HepG2 (cell line): ENCODE measurements at regions not wholly inside any gene's neighbourhood (a gene's known extent, or its start where the extent isn't known, plus 50 kb on each side); places are given as distances from the start of the nearest gene placed in this dataset.

Experiments used
- ATAC-seq: fragments of 200-7000 bp; cut with Tn5 transposase; 3 replicates; pipeline ENCODE4 v1.9.1; 2020; ENCODE audit warnings: mild to moderate bottlenecking, moderate library complexity
- BruUV-seq: library from RNA; stranded (reverse); fragments of 400-500 nt; replicated peaks from 2 replicates; lab custom pipeline; 2021; lab: Mats Ljungman, UMichigan
- CTCF ChIA-PET: fragments of 300-600 bp; formaldehyde crosslinking; extraction: SDS; loops from one replicate; lab custom pipeline; 2021; ENCODE audit warnings: low total read pairs, inconsistent platforms, low intra/inter-chr PET ratio; lab: Yijun Ruan, JAX
- POLR2A ChIA-PET: fragments of 350-600 bp; sonication (Branson Sonifier 250); formaldehyde crosslinking; loops from one replicate; lab custom pipeline; 2020; ENCODE audit warnings: antibody characterized with exemption, inconsistent platforms; lab: Yijun Ruan, JAX
- DNase-seq: peaks from one replicate; pipeline ENCODE4 v3.0.0-alpha.2; 2015; ENCODE audit warnings: low spot score
- FAIRE-seq: peaks from 3 replicates; lab custom pipeline; 2011; peaks lifted over from hg19 to GRCh38; lab: Jason Lieb, UNC
- H2AFZ ChIP-seq: one replicate; pipeline ENCODE4 v1.6.1; 2011; ENCODE audit warnings: low read length, inconsistent platforms
- H3K27ac ChIP-seq: fragments of 300-600 bp; 3 replicates; pipeline ENCODE4 v1.8.0; 2011; ENCODE audit warnings: mixed run types, mild to moderate bottlenecking, mixed read lengths, low read length, inconsistent platforms; ENCODE audit not compliant: insufficient read depth; ENCODE audit errors: extremely low read length
- H3K27me3 ChIP-seq, 2 experiments: fragments of 200-600 bp in 1 of 2; 2 replicates in 1 of 2; 3 replicates in 1 of 2; pipeline versions ENCODE4 v1.6.0 to v1.8.0; 2011; ENCODE audit warnings: low read length in 2 of 2, mild to moderate bottlenecking in 2 of 2, moderate library complexity in 2 of 2, inconsistent platforms in 1 of 2; ENCODE audit not compliant: insufficient read depth in 2 of 2, control insufficient read depth in 1 of 2
- H3K36me3 ChIP-seq, 2 experiments: fragments of 200-600 bp in 1 of 2; replicated peaks in 1 of 2; 2 replicates in 1 of 2; 3 replicates in 1 of 2; pipeline versions ENCODE4 v1.5.1 to v1.8.0; 2011; ENCODE audit warnings: low read length in 2 of 2, inconsistent platforms in 1 of 2; ENCODE audit not compliant: insufficient read depth in 2 of 2, control insufficient read depth in 1 of 2
- H3K4me1 ChIP-seq: 2 replicates; pipeline ENCODE4 v1.5.1; 2012; ENCODE audit warnings: low read length, inconsistent platforms; ENCODE audit not compliant: insufficient read depth
- H3K4me2 ChIP-seq: 2 replicates; pipeline ENCODE4 v1.6.0; 2011; ENCODE audit warnings: low read depth, low read length, inconsistent platforms
- H3K4me3 ChIP-seq, 3 experiments: fragments of 200-600 bp in 1 of 3; sonication (generic), shearing (Covaris generic) in 1 of 3; replicated peaks in 1 of 3; 2 replicates each; pipeline ENCODE4 v1.5.1; 2011 to 2016; ENCODE audit warnings: low read length in 3 of 3, inconsistent platforms in 2 of 3, low read depth in 2 of 3, mild to moderate bottlenecking in 2 of 3, control low read depth in 1 of 3, mixed read lengths in 1 of 3; ENCODE audit not compliant: insufficient read depth in 1 of 3
- H3K79me2 ChIP-seq: one replicate; pipeline ENCODE4 v1.6.1; 2011; ENCODE audit warnings: low read length, inconsistent platforms; ENCODE audit not compliant: insufficient read depth
- H3K9ac ChIP-seq: 2 replicates; pipeline ENCODE4 v1.6.0; 2011; ENCODE audit warnings: mild to moderate bottlenecking, low read depth, low read length, inconsistent platforms; ENCODE audit not compliant: insufficient read depth
- H3K9me3 ChIP-seq: 2 replicates; pipeline ENCODE4 v1.5.1; 2012; ENCODE audit warnings: mild to moderate bottlenecking, low read length
- H4K20me1 ChIP-seq: 2 replicates; pipeline ENCODE4 v1.6.0; 2011; ENCODE audit warnings: inconsistent platforms, mild to moderate bottlenecking, low read length, moderate library complexity; ENCODE audit not compliant: insufficient read depth
- CERS6 ChIP-seq: sonication (generic); formaldehyde crosslinking; IDR thresholded peaks from 2 replicates; pipeline ENCODE4 v1.5.0; 2020; ENCODE audit warnings: missing genetic modification reagents
- CHD2 ChIP-seq: IDR thresholded peaks from 2 replicates; pipeline ENCODE4 v1.6.1; 2011; ENCODE audit warnings: low read depth, low read length, improper control_type of control experiment
- DBP ChIP-seq: sonication (generic); formaldehyde crosslinking; IDR thresholded peaks from 2 replicates; pipeline ENCODE4 v1.4.0; 2020; ENCODE audit warnings: missing genetic modification reagents; ENCODE audit errors: not compliant biosample characterization
- DR1 ChIP-seq: sonication (generic); formaldehyde crosslinking; IDR thresholded peaks from 2 replicates; pipeline ENCODE4 v1.8.0; 2021; ENCODE audit warnings: mild to moderate bottlenecking, missing genetic modification reagents, inconsistent platforms
- ELF3 ChIP-seq: IDR thresholded peaks from 2 replicates; pipeline ENCODE4 v1.6.1; 2016; ENCODE audit warnings: missing genetic modification reagents, missing compliant biosample characterization
- ETV5 ChIP-seq: IDR thresholded peaks from 2 replicates; pipeline ENCODE4 v1.6.1; 2018; ENCODE audit warnings: missing biosample characterization, missing genetic modification reagents, inconsistent platforms, borderline replicate concordance
- FOXC1 ChIP-seq: sonication (generic); formaldehyde crosslinking; IDR thresholded peaks from 2 replicates; pipeline ENCODE4 v1.8.0; 2022; ENCODE audit warnings: mild to moderate bottlenecking, missing genetic modification reagents, borderline replicate concordance
- FOXP1 ChIP-seq, 2 experiments: fragments of 450-650 bp in 1 of 2; IDR thresholded peaks; 2 replicates each; pipeline ENCODE4 v1.6.1; 2017 to 2018; ENCODE audit warnings: antibody characterized with exemption in 1 of 2
- KLF11 ChIP-seq: IDR thresholded peaks from 2 replicates; pipeline ENCODE4 v1.6.1; 2016; ENCODE audit warnings: missing compliant biosample characterization
- KLF16 ChIP-seq, 2 experiments: sonication (generic) in 1 of 2; formaldehyde crosslinking in 1 of 2; IDR thresholded peaks; 2 replicates each; pipeline versions ENCODE4 v1.6.1 to v1.8.0; 2016 to 2023; ENCODE audit warnings: missing genetic modification reagents in 2 of 2, missing compliant biosample characterization in 1 of 2
- MTA3 ChIP-seq: sonication (generic); formaldehyde crosslinking; IDR thresholded peaks from 2 replicates; pipeline ENCODE4 v1.4.0; 2020; ENCODE audit warnings: missing genetic modification reagents
- NR3C1 ChIP-seq: sonication (generic); formaldehyde crosslinking; IDR thresholded peaks from 2 replicates; pipeline ENCODE4 v1.4.0; 2020; ENCODE audit warnings: missing genetic modification reagents
- PBX3 ChIP-seq: sonication (generic); formaldehyde crosslinking; IDR thresholded peaks from 2 replicates; pipeline ENCODE4 v1.8.1; 2023; ENCODE audit warnings: missing genetic modification reagents, inconsistent platforms, borderline replicate concordance
- RBM39 ChIP-seq: fragments of 200-400 bp; formaldehyde crosslinking; IDR thresholded peaks from one replicate; pipeline ENCODE4 v1.6.1; 2018; ENCODE audit warnings: antibody characterized with exemption, mild to moderate bottlenecking, low read depth, low read length; ENCODE audit not compliant: poor library complexity, severe bottlenecking
- REPIN1 ChIP-seq: sonication (generic); formaldehyde crosslinking; IDR thresholded peaks from 2 replicates; pipeline ENCODE4 v1.8.0; 2022; ENCODE audit warnings: missing genetic modification reagents, low read depth, mild to moderate bottlenecking, borderline replicate concordance
- SRSF4 ChIP-seq: fragments of 200-400 bp; formaldehyde crosslinking; IDR thresholded peaks from one replicate; pipeline ENCODE4 v1.6.1; 2018; ENCODE audit warnings: mild to moderate bottlenecking, low read depth, low read length, moderate library complexity; ENCODE audit not compliant: poor library complexity, severe bottlenecking
- SRSF9 ChIP-seq: fragments of 200-400 bp; formaldehyde crosslinking; IDR thresholded peaks from 2 replicates; pipeline ENCODE4 v1.6.1; 2018; ENCODE audit warnings: borderline replicate concordance, mild to moderate bottlenecking, low read depth, low read length; ENCODE audit not compliant: insufficient read depth, poor library complexity, severe bottlenecking
- TEAD3 ChIP-seq: optimal IDR thresholded peaks from 2 replicates; pipeline ENCODE3; 2016; ENCODE audit warnings: borderline replicate concordance
- ZBTB44 ChIP-seq: sonication (generic); formaldehyde crosslinking; IDR thresholded peaks from 2 replicates; pipeline ENCODE4 v1.4.0; 2020; ENCODE audit warnings: missing genetic modification reagents
- ZNF607 ChIP-seq: sonication (generic); formaldehyde crosslinking; IDR thresholded peaks from 2 replicates; pipeline ENCODE4 v1.5.1; 2020; ENCODE audit warnings: missing genetic modification reagents, mild to moderate bottlenecking, borderline replicate concordance
- WGBS: methylation state at CpG from one replicate; pipeline ENCODE4 v1.1.6; 2017; ENCODE audit warnings: low lambda C conversion rate; 5-methylcytosine and 5-hydroxymethylcytosine counted together
- in situ Hi-C: cut with HindIII; loops from 2 replicates; pipeline ENCODE4 v1.10.0; 2017; ENCODE audit warnings: low pct_unique_long_range_greater_than_20kb; ENCODE audit not compliant: extremely low pct_ligation_motif_present
- intact Hi-C: fragments of 100-400 bp; cut with micrococcal nuclease; formaldehyde crosslinking; loops from one replicate; pipeline ENCODE4 v1.10.0; 2022; ENCODE audit not compliant: unreplicated experiment

GRCh38 chr2:167758292-167758691 is 489.1 kb downstream of the STK39 start:
- in situ Hi-C loops: no loop called here
- WGBS: 39% methylated on average over 6 of the region's 6 CpGs
- no peak overlapping the region for H2AFZ ChIP-seq
- FAIRE-seq (no peak), ATAC-seq (no peak), DNase-seq (no peak)
- H4K20me1 ChIP-seq: no peaks in the 10 kb centered on the region
- H3K9ac ChIP-seq: no peak overlapping the region
- CTCF ChIA-PET: no interaction called here
- H3K4me3 ChIP-seq: no peak overlapping the region
- H3K36me3 ChIP-seq: no peaks in the 10 kb centered on the region
- POLR2A ChIA-PET: no interaction called here
- H3K4me2 ChIP-seq: no peak overlapping the region
- H3K9me3 ChIP-seq: no peaks in the 10 kb centered on the region
- H3K4me1 ChIP-seq: peaks cover 13% of the 10 kb centered on the region; the same call in 1 of the 2 replicates
- no TSS peak for BruUV-seq
- H3K79me2 ChIP-seq: no peaks in the 10 kb centered on the region
- H3K27me3 ChIP-seq: peaks cover 0 to 13% of the 10 kb centered on the region in 2 experiments; a peak in 2 of 5 replicates
- intact Hi-C loops: no loop called here
- H3K27ac ChIP-seq: no peak overlapping the region
- no peak for TF ChIP-seq DR1 (CRISPR knock-in tag)
- no peak for TF ChIP-seq FOXC1
- no peak for TF ChIP-seq SRSF9
- no peak for TF ChIP-seq MTA3 (CRISPR knock-in tag)
- TF ChIP-seq TEAD3 (CRISPR knock-in tag): no peak
- TF ChIP-seq KLF11 (CRISPR knock-in tag): no peak
- no peak for TF ChIP-seq DBP (CRISPR knock-in tag)
- TF ChIP-seq PBX3 (CRISPR knock-in tag): no peak
- TF ChIP-seq ZBTB44: no peak
- TF ChIP-seq CHD2: no peak
- TF ChIP-seq ELF3 (CRISPR knock-in tag): no peak
- no peak for TF ChIP-seq RBM39
- no peak for TF ChIP-seq ZNF607 (CRISPR knock-in tag)
- TF ChIP-seq SRSF4: no peak
- TF ChIP-seq KLF16 (CRISPR knock-in tag; IDR thresholded peaks at IDR 0.05): no peak
- TF ChIP-seq FOXP1 (IDR thresholded peaks at IDR 0.05): no peak
- no peak for TF ChIP-seq FOXP1 (CRISPR knock-in tag; IDR thresholded peaks at IDR 0.05)
- TF ChIP-seq REPIN1 (CRISPR knock-in tag): no peak
- no peak for TF ChIP-seq CERS6 (CRISPR knock-in tag)
- TF ChIP-seq NR3C1 (CRISPR knock-in tag): no peak
- TF ChIP-seq ETV5 (CRISPR knock-in tag): no peak
